UCSD-AML1 (cell line): ENCODE measurements at regions not wholly inside any gene's neighbourhood (a gene's known extent, or its start where the extent isn't known, plus 50 kb on each side); places are given as distances from the start of the nearest gene placed in this dataset.

Source experiments
- DNase-seq: peaks from one replicate; lab custom pipeline; 2025; ENCODE audit not compliant: unreplicated experiment; lab: John Stamatoyannopoulos, UW

- DNase-seq, result no peak
Measured at GRCh38 chr5:73295447-73295846, 122.5 kb downstream of the TMEM174 start.

- DNase-seq, result no peak
Measured at GRCh38 chr5:73292816-73293459, 119.9 kb downstream of the TMEM174 start.

- DNase-seq, result no peak
Measured at GRCh38 chr5:73291873-73292272, 118.9 kb downstream of the TMEM174 start.

GRCh38 chr5:73290242-73290641, 117.2 kb downstream of the TMEM174 start:
- DNase-seq, result no peak

- DNase-seq, result no peak
Measured at GRCh38 chr5:73288803-73289720, 116.1 kb downstream of the TMEM174 start.

GRCh38 chr5:73286896-73287295, 113.9 kb downstream of the TMEM174 start:
- DNase-seq, result no peak

GRCh38 chr5:73284985-73285384, 112.0 kb downstream of the TMEM174 start:
- DNase-seq, result no peak

- no peak for DNase-seq
Measured at GRCh38 chr5:73284220-73284795, 111.3 kb downstream of the TMEM174 start.

- DNase-seq, result no peak
Measured at GRCh38 chr5:73282923-73283322, 109.9 kb downstream of the TMEM174 start.

- no peak for DNase-seq
Measured at GRCh38 chr5:73282383-73282782, 109.4 kb downstream of the TMEM174 start.

GRCh38 chr5:73280821-73281746, 108.1 kb downstream of the TMEM174 start:
- no peak for DNase-seq

- no peak for DNase-seq
Measured at GRCh38 chr5:73280386-73280785, 107.4 kb downstream of the TMEM174 start.

GRCh38 chr5:73279805-73280204, 106.8 kb downstream of the TMEM174 start:
- DNase-seq, result no peak

GRCh38 chr5:73278693-73279092, 105.7 kb downstream of the TMEM174 start:
- no peak for DNase-seq

GRCh38 chr5:73274881-73275663, 102.1 kb downstream of the TMEM174 start:
- DNase-seq, result no peak

GRCh38 chr5:73274121-73274520, 101.1 kb downstream of the TMEM174 start:
- no peak for DNase-seq

GRCh38 chr5:73273379-73274050, 100.5 kb downstream of the TMEM174 start:
- no peak for DNase-seq

GRCh38 chr5:73272351-73272750, 99.4 kb downstream of the TMEM174 start:
- DNase-seq, result no peak

GRCh38 chr5:73268826-73269225, 95.8 kb downstream of the TMEM174 start:
- no peak for DNase-seq
